ENCODE measurements at regions not wholly inside any gene's neighbourhood (a gene's known extent, or its start where the extent isn't known, plus 50 kb on each side); places are given as distances from the start of the nearest gene placed in this dataset.
"Not testable (repeated sequence)": the region's sequence is repeated elsewhere in the genome, so short reads cannot be mapped to it uniquely, and the experiment has no call there.

DNA sequence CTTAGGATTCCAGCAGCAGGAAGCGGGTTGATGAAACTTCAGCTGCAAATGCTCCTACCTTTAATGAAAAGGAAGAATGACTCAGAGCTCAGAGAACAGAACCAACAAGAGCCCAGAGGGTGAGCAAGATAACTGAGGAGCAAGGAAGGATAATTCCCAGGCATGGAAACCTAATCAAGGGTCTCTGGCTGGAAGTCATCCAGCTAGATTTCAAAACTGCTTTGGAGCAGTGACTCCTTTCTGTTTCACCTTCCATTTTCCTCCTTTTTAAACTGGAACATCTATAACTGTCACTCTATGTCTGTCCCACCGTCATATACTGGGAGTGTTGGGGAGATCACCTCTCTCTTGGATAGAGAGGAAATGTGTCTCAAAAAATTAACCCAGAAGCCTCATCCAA, 148.4 kb upstream of the RAB6C start:
- no peaks in the 10 kb centered on the region for H3K79me2 ChIP-seq (ENCODE audit: low read depth)
- no peak overlapping the region for H3K4me2 ChIP-seq
- Mint-ChIP-seq H3K27ac (no peak overlapping the region), H3K9me3 (peaks cover 26% of the 10 kb centered on the region), H3K4me3 (no peak overlapping the region), H3K4me1 (peaks cover 9% of the 10 kb centered on the region), H3K27me3 (ENCODE audit: insufficient read depth, low read depth) (peaks cover 2% of the 10 kb centered on the region), H3K36me3 (peaks cover 7% of the 10 kb centered on the region)
- no peak for DNase-seq (ENCODE audit: low spot score)
- H3K27me3 ChIP-seq = no peaks in the 10 kb centered on the region
- peaks cover 21% of the 10 kb centered on the region for H3K4me1 ChIP-seq
- no peak overlapping the region for H3K9ac ChIP-seq
- no peak for TF ChIP-seq EZH2phosphoT487 (IDR thresholded peaks at IDR 0.05)
- TF ChIP-seq, protein P1, sequence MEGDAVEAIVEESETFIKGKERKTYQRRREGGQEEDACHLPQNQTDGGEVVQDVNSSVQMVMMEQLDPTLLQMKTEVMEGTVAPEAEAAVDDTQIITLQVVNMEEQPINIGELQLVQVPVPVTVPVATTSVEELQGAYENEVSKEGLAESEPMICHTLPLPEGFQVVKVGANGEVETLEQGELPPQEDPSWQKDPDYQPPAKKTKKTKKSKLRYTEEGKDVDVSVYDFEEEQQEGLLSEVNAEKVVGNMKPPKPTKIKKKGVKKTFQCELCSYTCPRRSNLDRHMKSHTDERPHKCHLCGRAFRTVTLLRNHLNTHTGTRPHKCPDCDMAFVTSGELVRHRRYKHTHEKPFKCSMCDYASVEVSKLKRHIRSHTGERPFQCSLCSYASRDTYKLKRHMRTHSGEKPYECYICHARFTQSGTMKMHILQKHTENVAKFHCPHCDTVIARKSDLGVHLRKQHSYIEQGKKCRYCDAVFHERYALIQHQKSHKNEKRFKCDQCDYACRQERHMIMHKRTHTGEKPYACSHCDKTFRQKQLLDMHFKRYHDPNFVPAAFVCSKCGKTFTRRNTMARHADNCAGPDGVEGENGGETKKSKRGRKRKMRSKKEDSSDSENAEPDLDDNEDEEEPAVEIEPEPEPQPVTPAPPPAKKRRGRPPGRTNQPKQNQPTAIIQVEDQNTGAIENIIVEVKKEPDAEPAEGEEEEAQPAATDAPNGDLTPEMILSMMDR (IDR thresholded peaks at IDR 0.05) = no peak
- TF ChIP-seq EZH2 (IDR thresholded peaks at IDR 0.05) = no peak
- no peak overlapping the region for H3K27ac ChIP-seq
- no peak overlapping the region for H3K4me3 ChIP-seq
- no peak overlapping the region for H2AFZ ChIP-seq (replicated peaks)
- H4K20me1 ChIP-seq (ENCODE audit: low read depth) = no peaks in the 10 kb centered on the region
- no peaks in the 10 kb centered on the region for H3K9me3 ChIP-seq (ENCODE audit: low read depth)
- peaks cover 12% of the 10 kb centered on the region for H3F3A ChIP-seq (ENCODE audit: low read depth)
- no peaks in the 10 kb centered on the region for H3K36me3 ChIP-seq

DNA sequence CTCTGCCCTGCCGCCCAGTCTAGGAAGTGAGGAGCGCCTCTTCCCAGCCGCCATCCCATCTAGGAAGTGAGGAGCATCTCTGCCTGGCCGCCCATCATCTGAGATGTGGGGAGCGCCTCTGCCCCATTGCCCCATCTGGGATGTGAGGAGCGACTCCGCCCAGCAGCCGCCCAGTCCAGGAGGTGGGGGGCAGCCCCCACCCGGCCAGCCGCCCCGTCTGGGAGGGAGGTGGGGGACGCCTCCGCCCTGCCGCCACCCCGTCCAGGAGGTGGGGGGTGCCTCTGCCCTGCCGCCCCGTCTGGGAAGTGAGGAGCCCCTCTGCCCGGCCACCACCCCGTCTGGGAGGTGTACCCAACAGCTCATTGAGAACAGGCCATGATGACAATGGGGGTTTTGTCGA, 146.0 kb upstream of the RAB6C start:
- H3K9me3 ChIP-seq (ENCODE audit: low read depth); H3K27me3 ChIP-seq; H3K4me3 Mint-ChIP-seq; H3K36me3 ChIP-seq; H3K27me3 Mint-ChIP-seq (ENCODE audit: insufficient read depth, low read depth); H3K36me3 Mint-ChIP-seq; H3K27ac Mint-ChIP-seq; H3K79me2 ChIP-seq (ENCODE audit: low read depth); H3F3A ChIP-seq (ENCODE audit: low read depth); H3K4me1 ChIP-seq; H3K27ac ChIP-seq; H3K4me2 ChIP-seq; DNase-seq (ENCODE audit: low spot score); H2AFZ ChIP-seq (replicated peaks); H3K4me1 Mint-ChIP-seq; H3K4me3 ChIP-seq; H3K9ac ChIP-seq; H4K20me1 ChIP-seq (ENCODE audit: low read depth): not testable (repeated sequence)
- H3K9me3 Mint-ChIP-seq = peaks cover 26% of the 10 kb centered on the region

- no peak overlapping the region for H3K27ac ChIP-seq
- no peaks in the 10 kb centered on the region for H3K79me2 ChIP-seq (ENCODE audit: low read depth)
- no peak overlapping the region for H2AFZ ChIP-seq (replicated peaks)
- Mint-ChIP-seq H3K4me3 (no peak overlapping the region), H3K4me1 (no peaks in the 10 kb centered on the region), H3K9me3 (peaks cover 3% of the 10 kb centered on the region), H3K27me3 (ENCODE audit: insufficient read depth, low read depth) (no peaks in the 10 kb centered on the region), H3K36me3 (no peaks in the 10 kb centered on the region), H3K27ac (no peak overlapping the region)
- no peaks in the 10 kb centered on the region for H3K36me3 ChIP-seq
- no peak overlapping the region for H3K9ac ChIP-seq
- no peaks in the 10 kb centered on the region for H3K27me3 ChIP-seq
- H3K9me3 ChIP-seq (ENCODE audit: low read depth) = no peaks in the 10 kb centered on the region
- TF ChIP-seq, protein P1 (IDR thresholded peaks at IDR 0.05) = no peak
- TF ChIP-seq EZH2phosphoT487 (IDR thresholded peaks at IDR 0.05) = no peak
- TF ChIP-seq EZH2 (IDR thresholded peaks at IDR 0.05) = no peak
- no peaks in the 10 kb centered on the region for H4K20me1 ChIP-seq (ENCODE audit: low read depth)
- H3K4me1 ChIP-seq = no peaks in the 10 kb centered on the region
- H3K4me3 ChIP-seq = no peak overlapping the region
- DNase-seq (ENCODE audit: low spot score) = no peak
- H3K4me2 ChIP-seq = no peak overlapping the region
- no peaks in the 10 kb centered on the region for H3F3A ChIP-seq (ENCODE audit: low read depth)
These were observed 132.4 kb upstream of the RAB6C start for GRCh38 chr2:129847043-129847442.

GRCh38 chr2:129849559-129850160, 129.8 kb upstream of the RAB6C start:
- no peaks in the 10 kb centered on the region for H3K9me3 ChIP-seq (ENCODE audit: low read depth)
- H3K4me2 ChIP-seq = no peak overlapping the region
- Mint-ChIP-seq H3K27ac (no peak overlapping the region), H3K36me3 (no peaks in the 10 kb centered on the region), H3K4me1 (no peaks in the 10 kb centered on the region), H3K9me3 (no peaks in the 10 kb centered on the region), H3K27me3 (ENCODE audit: insufficient read depth, low read depth) (no peaks in the 10 kb centered on the region), H3K4me3 (no peak overlapping the region)
- no peak overlapping the region for H3K9ac ChIP-seq
- H2AFZ ChIP-seq (replicated peaks) = no peak overlapping the region
- H3K79me2 ChIP-seq (ENCODE audit: low read depth) = no peaks in the 10 kb centered on the region
- H3K27ac ChIP-seq = no peak overlapping the region
- no peaks in the 10 kb centered on the region for H3K4me1 ChIP-seq
- no peaks in the 10 kb centered on the region for H3K36me3 ChIP-seq
- no peaks in the 10 kb centered on the region for H4K20me1 ChIP-seq (ENCODE audit: low read depth)
- H3F3A ChIP-seq (ENCODE audit: low read depth) = no peaks in the 10 kb centered on the region
- DNase-seq (ENCODE audit: low spot score) = peak; percentile 72
- H3K4me3 ChIP-seq = no peak overlapping the region
- no peak for TF ChIP-seq EZH2 (IDR thresholded peaks at IDR 0.05)
- TF ChIP-seq, protein P1 (IDR thresholded peaks at IDR 0.05) = peak; percentile 82
- no peaks in the 10 kb centered on the region for H3K27me3 ChIP-seq

Measured in neural progenitor cell (in vitro differentiated cells).